ENCODE measurements at regions not wholly inside any gene's neighbourhood (a gene's known extent, or its start where the extent isn't known, plus 50 kb on each side); places are given as distances from the start of the nearest gene placed in this dataset.
A peak's percentile ranks its signal among the peaks of the same experiment; 100 is the strongest.

DNA sequence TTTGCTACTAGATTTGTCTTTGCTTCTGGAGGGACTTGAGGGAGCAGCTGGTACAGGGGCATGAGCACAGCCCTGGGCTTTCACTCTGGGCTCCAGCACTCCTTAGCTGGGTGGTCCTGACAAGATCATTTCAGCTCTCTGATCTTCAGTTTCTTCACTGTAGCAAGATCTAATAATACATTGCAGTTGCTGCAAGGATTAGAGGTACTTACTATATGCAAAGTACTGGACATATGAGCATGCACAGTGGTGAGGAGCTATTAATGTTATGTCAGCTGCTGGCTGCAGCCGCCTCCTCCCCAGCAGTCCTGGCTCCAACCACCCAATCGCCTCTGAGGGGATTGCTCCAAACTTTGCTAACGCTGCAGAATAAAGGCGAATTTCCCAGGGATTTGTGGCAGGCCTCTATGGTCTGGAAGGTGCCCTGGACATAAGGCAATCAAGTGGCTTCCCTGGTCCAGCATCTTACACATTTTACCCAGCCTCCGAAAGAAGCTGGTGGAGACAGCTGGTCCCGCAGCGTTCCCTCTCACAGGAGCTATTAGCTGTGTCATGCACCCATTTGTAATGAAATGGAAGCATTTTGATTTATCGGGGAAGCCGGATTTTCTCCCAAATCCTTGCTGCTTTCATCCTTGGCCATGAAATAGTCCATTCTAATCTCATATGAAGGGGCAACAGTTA is 96.7 kb downstream of the RHOB start:
- H3K27me3 ChIP-seq (ENCODE audit: insufficient read depth in 3 of 3, low read length in 2 of 3) = no peaks in the 10 kb centered on the region
- peak; percentile 35 to 77 (median 60) for ATAC-seq
- H3K27ac ChIP-seq = peak overlapping the region; percentile 89
- TF ChIP-seq, protein P1, sequence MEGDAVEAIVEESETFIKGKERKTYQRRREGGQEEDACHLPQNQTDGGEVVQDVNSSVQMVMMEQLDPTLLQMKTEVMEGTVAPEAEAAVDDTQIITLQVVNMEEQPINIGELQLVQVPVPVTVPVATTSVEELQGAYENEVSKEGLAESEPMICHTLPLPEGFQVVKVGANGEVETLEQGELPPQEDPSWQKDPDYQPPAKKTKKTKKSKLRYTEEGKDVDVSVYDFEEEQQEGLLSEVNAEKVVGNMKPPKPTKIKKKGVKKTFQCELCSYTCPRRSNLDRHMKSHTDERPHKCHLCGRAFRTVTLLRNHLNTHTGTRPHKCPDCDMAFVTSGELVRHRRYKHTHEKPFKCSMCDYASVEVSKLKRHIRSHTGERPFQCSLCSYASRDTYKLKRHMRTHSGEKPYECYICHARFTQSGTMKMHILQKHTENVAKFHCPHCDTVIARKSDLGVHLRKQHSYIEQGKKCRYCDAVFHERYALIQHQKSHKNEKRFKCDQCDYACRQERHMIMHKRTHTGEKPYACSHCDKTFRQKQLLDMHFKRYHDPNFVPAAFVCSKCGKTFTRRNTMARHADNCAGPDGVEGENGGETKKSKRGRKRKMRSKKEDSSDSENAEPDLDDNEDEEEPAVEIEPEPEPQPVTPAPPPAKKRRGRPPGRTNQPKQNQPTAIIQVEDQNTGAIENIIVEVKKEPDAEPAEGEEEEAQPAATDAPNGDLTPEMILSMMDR (IDR thresholded peaks at IDR 0.05) = no peak
- 19 to 24% (median 21%) methylated on average over 9 of the region's 9 CpGs for WGBS, 3 donors
- intact Hi-C loops (cut with DNase I) = no loop called here
- H3K4me3 ChIP-seq = peak overlapping the region; percentile 35
- no peaks in the 10 kb centered on the region for H3K36me3 ChIP-seq (ENCODE audit: insufficient read depth in 1 of 2, low read depth in 1 of 2)
- DNase-seq = no peak
- H3K4me1 ChIP-seq = peaks cover 42% of the 10 kb centered on the region
- H3K9me3 ChIP-seq = no peaks in the 10 kb centered on the region

DNA sequence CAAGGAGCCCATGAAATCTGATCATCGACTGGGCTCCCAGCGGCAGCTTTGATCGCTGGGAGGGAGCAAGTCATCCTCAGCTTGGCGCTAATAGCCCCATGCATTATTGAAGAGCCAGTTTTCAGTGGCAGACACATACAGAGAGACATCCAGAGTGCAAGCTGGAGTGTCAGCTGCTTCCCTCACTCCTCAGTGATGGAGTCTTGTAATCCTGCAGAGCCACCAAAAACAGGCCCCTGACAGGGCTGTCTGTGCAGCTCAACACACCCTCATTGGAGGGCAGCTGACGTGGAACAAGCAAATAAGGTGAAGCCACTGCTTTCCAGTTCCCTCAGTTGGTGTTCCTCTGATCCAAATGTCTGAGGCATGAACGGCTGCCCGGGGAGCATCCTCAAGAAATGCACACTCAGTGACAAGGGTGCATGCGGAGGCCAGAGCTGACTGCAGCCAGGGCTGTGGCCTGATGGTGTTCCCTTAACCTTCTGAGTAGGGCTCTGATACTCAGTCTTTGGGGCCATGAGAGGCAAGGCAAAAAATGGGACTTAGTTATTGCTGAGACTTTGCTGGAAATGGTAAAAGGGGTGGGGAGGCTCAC is 97.4 kb downstream of the RHOB start:
- DNase-seq = no peak
- intact Hi-C loops (cut with DNase I) = no loop called here
- H3K27ac ChIP-seq = peak overlapping the region; percentile 89

DNA sequence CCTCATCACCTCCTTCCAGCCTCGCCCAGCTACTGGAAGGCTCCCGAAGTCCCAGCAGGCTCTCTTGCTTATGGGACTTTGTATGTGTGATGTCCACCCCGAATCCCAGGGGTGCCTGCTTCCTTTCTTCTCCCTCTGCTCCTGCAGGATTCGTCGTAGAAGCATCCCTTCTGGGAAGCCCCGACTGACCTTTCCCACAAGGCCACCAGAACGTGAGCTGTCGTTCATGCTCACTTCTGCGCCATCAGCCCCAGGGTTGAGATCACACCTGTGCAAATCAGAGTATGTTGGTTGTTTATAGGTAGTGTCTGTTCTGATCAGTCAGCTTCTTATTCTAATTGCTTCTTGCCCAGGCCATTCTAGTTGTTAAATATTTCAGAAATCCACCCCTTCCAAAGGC is 101.8 kb downstream of the HS1BP3 start:
- H3K4me3 ChIP-seq = no peak overlapping the region
- H3K27me3 ChIP-seq (ENCODE audit: insufficient read depth in 3 of 3, low read length in 2 of 3) = no peaks in the 10 kb centered on the region
- H3K4me1 ChIP-seq = peaks cover 19% of the 10 kb centered on the region
- TF ChIP-seq, protein P1 (IDR thresholded peaks at IDR 0.05) = no peak
- H3K9me3 ChIP-seq = no peaks in the 10 kb centered on the region
- no peak for DNase-seq
- no peak for ATAC-seq
- intact Hi-C loops (cut with DNase I) = no loop called here
- H3K27ac ChIP-seq = no peak overlapping the region
- H3K36me3 ChIP-seq (ENCODE audit: insufficient read depth in 1 of 2, low read depth in 1 of 2) = no peaks in the 10 kb centered on the region
- 83 to 92% (median 91%) methylated on average over 9 of the region's 9 CpGs for WGBS, 3 donors

More for the DNA sequence above, 97.4 kb downstream of the RHOB start:
- Histone ChIP-seq H3K9me3 (no peaks in the 10 kb centered on the region), H3K4me3 (peak overlapping the region; percentile 35), H3K4me1 (peaks cover 36% of the 10 kb centered on the region), H3K36me3 (ENCODE audit: insufficient read depth in 1 of 2, low read depth in 1 of 2) (no peaks in the 10 kb centered on the region), H3K27me3 (ENCODE audit: insufficient read depth in 3 of 3, low read length in 2 of 3) (no peaks in the 10 kb centered on the region)
- ATAC-seq = peak in 1 of 4 donors; percentile 14
- TF ChIP-seq, protein P1 (IDR thresholded peaks at IDR 0.05) = no peak
- 30 to 50% (median 33%) methylated on average over 8 of the region's 8 CpGs for WGBS, 3 donors

DNA sequence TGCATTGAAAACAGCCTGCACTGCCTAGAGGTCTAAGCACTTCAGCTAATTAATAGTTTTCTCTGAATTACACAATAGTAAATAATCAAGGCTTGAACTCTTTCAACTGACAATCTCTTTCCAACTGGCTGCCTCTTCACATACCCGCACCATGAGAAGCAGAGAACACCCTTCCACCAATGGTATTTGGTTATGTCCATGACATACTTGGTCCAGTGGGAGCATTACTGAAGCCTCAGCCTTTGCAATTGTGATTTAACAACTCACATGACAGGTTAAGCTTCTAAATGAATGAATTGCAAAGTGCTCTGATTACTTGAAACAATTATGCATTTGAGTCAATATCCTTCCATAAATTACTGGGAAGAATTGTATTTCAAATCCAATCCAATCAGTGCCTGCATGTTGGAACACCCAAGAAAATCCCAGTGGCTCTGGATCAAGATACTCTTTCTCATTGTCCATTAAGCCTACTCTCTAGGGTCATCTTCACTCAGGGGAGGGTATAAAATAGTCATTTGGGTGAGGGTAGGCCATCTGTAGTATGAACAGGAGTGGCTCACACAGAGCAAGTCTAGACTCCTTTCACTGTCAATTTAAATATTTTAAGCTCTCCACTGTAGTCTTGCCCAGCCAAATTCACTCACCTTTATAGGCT is 101.1 kb downstream of the HS1BP3 start:
- no peaks in the 10 kb centered on the region for H3K9me3 ChIP-seq

More for the DNA sequence above, 101.1 kb downstream of the HS1BP3 start:
- Histone ChIP-seq H3K4me1 (peaks cover 13% of the 10 kb centered on the region), H3K36me3 (ENCODE audit: insufficient read depth in 1 of 2, low read depth in 1 of 2) (no peaks in the 10 kb centered on the region), H3K27me3 (ENCODE audit: insufficient read depth in 3 of 3, low read length in 2 of 3) (no peaks in the 10 kb centered on the region), H3K27ac (no peak overlapping the region), H3K4me3 (no peak overlapping the region)
- no peak for ATAC-seq
- 88 to 97% (median 91%) methylated on average over 1 of the region's 1 CpG for WGBS, 3 donors
- TF ChIP-seq, protein P1 (IDR thresholded peaks at IDR 0.05) = no peak
- intact Hi-C loops (cut with DNase I) = no loop called here
- no peak for DNase-seq
